ENCODE measurements at regions not wholly inside any gene's neighbourhood (a gene's known extent, or its start where the extent isn't known, plus 50 kb on each side); places are given as distances from the start of the nearest gene placed in this dataset.

DNA sequence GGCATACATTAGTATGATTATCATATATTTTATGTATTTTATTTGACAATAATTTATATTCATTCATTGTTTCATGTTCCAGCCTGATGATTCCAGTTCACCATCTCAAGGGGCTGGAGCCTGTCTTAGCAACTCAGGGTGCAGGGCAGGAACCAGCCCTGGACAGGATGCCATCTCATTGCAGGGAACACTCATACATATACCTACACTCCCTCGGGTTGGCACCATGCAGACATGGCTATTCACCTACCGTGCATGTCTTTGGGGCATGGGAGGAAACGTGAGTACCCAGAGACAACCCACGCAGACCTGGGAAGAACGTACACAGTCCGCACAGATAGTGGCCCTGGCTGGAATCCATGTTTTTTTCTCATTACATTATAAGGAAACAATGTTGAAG lies 151.0 kb upstream of the ZNF536 start (continued):
- TF ChIP-seq FOSL1 (IDR thresholded peaks at IDR 0.05; ENCODE audit: low read depth) (no peak), EZH2 (IDR thresholded peaks at IDR 0.05) (no peak)

- Histone ChIP-seq H3K36me3 (ENCODE audit: control insufficient read depth in 1 of 2, insufficient read depth in 2 of 2, low read length in 2 of 2) (no peaks in the 10 kb centered on the region), H3K27me3 (ENCODE audit: insufficient read depth, low read length) (peaks cover 4% of the 10 kb centered on the region; the same call in 1 of the 2 replicates), H3K27ac (ENCODE audit: low read depth, low read length) (no peak overlapping the region), H3K4me3 (replicated peaks in 1 of 2; ENCODE audit: low read depth in 1 of 2, low read length in 2 of 2) (no peak overlapping the region), H2AFZ (ENCODE audit: low read depth, low read length, poor library complexity, severe bottlenecking) (no peak overlapping the region), H3K4me1 (ENCODE audit: control insufficient read depth in 1 of 2, insufficient read depth in 2 of 2, low read length in 2 of 2) (peaks cover 2 to 5% of the 10 kb centered on the region in 2 experiments; a peak in 2 of 4 replicates), H3K4me2 (ENCODE audit: low read length) (no peak overlapping the region), H3K79me2 (ENCODE audit: insufficient read depth, low read length) (no peaks in the 10 kb centered on the region), H3K9me2 (ENCODE audit: insufficient read depth) (no peaks in the 10 kb centered on the region), H4K20me1 (ENCODE audit: insufficient read depth) (no peaks in the 10 kb centered on the region), H3K9me3 (ENCODE audit: control insufficient read depth in 1 of 2, insufficient read depth in 1 of 2, low read depth in 1 of 2, low read length in 2 of 2) (no peaks in the 10 kb centered on the region), H3K9ac (ENCODE audit: low read length) (no peak overlapping the region)
- ChIA-PET POLR2A (no interaction called here), CTCF (no interaction called here), RAD21 (ENCODE audit: low non-redundant PET in 1 of 2, low total read pairs in 2 of 2, uncharacterized antibody in 2 of 2, unreplicated experiment in 2 of 2) (no interaction called here)
- intact Hi-C loops (cut with micrococcal nuclease), result loop anchor here (10.0 kb wide), 1 partner anchor 182 kb away; no protein-coding TSS in a partner anchor
- ATAC-seq, result peak; percentile 88
- no TSS peak for BruUV-seq (replicated peaks)
- no peak for TF ChIP-seq SIN3A (IDR thresholded peaks at IDR 0.05; ENCODE audit: low read depth)
- no peak for TF ChIP-seq ZFX (IDR thresholded peaks at IDR 0.05)
- no peak for TF ChIP-seq JUND (IDR thresholded peaks at IDR 0.05)
- TF ChIP-seq POLR2AphosphoS5 (IDR thresholded peaks at IDR 0.05; ENCODE audit: low read depth, low read length), result no peak
- no peak for TF ChIP-seq SRF (IDR thresholded peaks at IDR 0.05; ENCODE audit: low read depth)
- TF ChIP-seq, protein P1, sequence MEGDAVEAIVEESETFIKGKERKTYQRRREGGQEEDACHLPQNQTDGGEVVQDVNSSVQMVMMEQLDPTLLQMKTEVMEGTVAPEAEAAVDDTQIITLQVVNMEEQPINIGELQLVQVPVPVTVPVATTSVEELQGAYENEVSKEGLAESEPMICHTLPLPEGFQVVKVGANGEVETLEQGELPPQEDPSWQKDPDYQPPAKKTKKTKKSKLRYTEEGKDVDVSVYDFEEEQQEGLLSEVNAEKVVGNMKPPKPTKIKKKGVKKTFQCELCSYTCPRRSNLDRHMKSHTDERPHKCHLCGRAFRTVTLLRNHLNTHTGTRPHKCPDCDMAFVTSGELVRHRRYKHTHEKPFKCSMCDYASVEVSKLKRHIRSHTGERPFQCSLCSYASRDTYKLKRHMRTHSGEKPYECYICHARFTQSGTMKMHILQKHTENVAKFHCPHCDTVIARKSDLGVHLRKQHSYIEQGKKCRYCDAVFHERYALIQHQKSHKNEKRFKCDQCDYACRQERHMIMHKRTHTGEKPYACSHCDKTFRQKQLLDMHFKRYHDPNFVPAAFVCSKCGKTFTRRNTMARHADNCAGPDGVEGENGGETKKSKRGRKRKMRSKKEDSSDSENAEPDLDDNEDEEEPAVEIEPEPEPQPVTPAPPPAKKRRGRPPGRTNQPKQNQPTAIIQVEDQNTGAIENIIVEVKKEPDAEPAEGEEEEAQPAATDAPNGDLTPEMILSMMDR (IDR thresholded peaks at IDR 0.05 in 2 of 3, conservative IDR thresholded peaks at IDR 0.05 in 1 of 3; ENCODE audit: borderline replicate concordance in 1 of 3, insufficient read depth in 1 of 3, low read depth in 2 of 3, low read length in 2 of 3), result peak in 2 of 3 experiments; percentile 64 to 82; a peak in 4 of 6 replicates
- peak; percentile 17; the same call in 1 of the 2 replicates for TF ChIP-seq RAD21 (IDR thresholded peaks at IDR 0.05; ENCODE audit: low read depth)
- no peak for DNase-seq (ENCODE audit: low read depth, low spot score)
Observed at GRCh38 chr19:30222428-30222873, 149.7 kb upstream of the ZNF536 start.
